HL-60 (cell line): ENCODE measurements at regions not wholly inside any gene's neighbourhood (a gene's known extent, or its start where the extent isn't known, plus 50 kb on each side); places are given as distances from the start of the nearest gene placed in this dataset.
"Not testable (repeated sequence)": the region's sequence is repeated elsewhere in the genome, so short reads cannot be mapped to it uniquely, and the experiment has no call there.

Experiments
- DNase-seq, 2 experiments: peaks; one replicate each; pipeline ENCODE4 v3.0.0-alpha.2; 2010 to 2020; ENCODE audit warnings: low read depth in 1 of 2, low spot score in 1 of 2
- H3K27ac ChIP-seq: fragments of 250-450 bp; sonication (Bioruptor Pico); replicated peaks from 2 replicates; pipeline ENCODE4 v1.5.1; 2020; ENCODE audit warnings: mild to moderate bottlenecking, moderate library complexity
- H3K27me3 ChIP-seq: fragments of 250-450 bp; sonication (Bioruptor Pico); 2 replicates; pipeline ENCODE4 v1.5.1; 2021; ENCODE audit warnings: mild to moderate bottlenecking, moderate library complexity; ENCODE audit not compliant: insufficient read depth, poor library complexity, severe bottlenecking
- H3K4me3 ChIP-seq: replicated peaks from 2 replicates; pipeline ENCODE4 v1.5.1; 2011; ENCODE audit warnings: mild to moderate bottlenecking, control low read depth, low read length; ENCODE audit not compliant: insufficient read depth
- CTCF ChIP-seq: IDR thresholded peaks from one replicate; pipeline ENCODE4 v1.5.1; 2011; ENCODE audit warnings: low read length, control low read depth, inconsistent platforms; ENCODE audit not compliant: insufficient read depth
- GABPA ChIP-seq: IDR thresholded peaks from 2 replicates; pipeline ENCODE4 v1.6.1; 2012; ENCODE audit warnings: low read depth
- POLR2AphosphoS5 ChIP-seq: IDR thresholded peaks from 2 replicates; pipeline ENCODE4 v1.6.1; 2012; ENCODE audit warnings: low read depth
- REST ChIP-seq: IDR thresholded peaks from 2 replicates; pipeline ENCODE4 v1.6.1; 2012; ENCODE audit warnings: low read depth; ENCODE audit not compliant: insufficient replicate concordance
- SPI1 ChIP-seq: IDR thresholded peaks from 2 replicates; pipeline ENCODE4 v1.6.1; 2012; ENCODE audit warnings: low read depth, mild to moderate bottlenecking, borderline replicate concordance

GRCh38 chr20:40968816-40969562, 59.6 kb upstream of the TOP1 start:
- peak overlapping the region; percentile 43 for H3K4me3 ChIP-seq
- not testable (repeated sequence) for H3K27me3 ChIP-seq, H3K27ac ChIP-seq
- TF ChIP-seq CTCF = peak; percentile 89
- DNase-seq = peak in 1 of 2 experiments; percentile 71

GRCh38 chr20:40970218-40970617, 58.4 kb upstream of the TOP1 start:
- no peak for TF ChIP-seq SPI1

GRCh38 chr20:40977218-40977617, 51.4 kb upstream of the TOP1 start:
- Histone ChIP-seq H3K4me3 (no peak overlapping the region), H3K27me3 (peaks cover 3% of the 10 kb centered on the region), H3K27ac (no peak overlapping the region)
- DNase-seq = no peak
- no peak for TF ChIP-seq SPI1
- no peak for TF ChIP-seq GABPA
- no peak for TF ChIP-seq POLR2AphosphoS5
- no peak for TF ChIP-seq REST
- no peak for TF ChIP-seq CTCF

More at GRCh38 chr20:40970218-40970617, 58.4 kb upstream of the TOP1 start:
- DNase-seq = no peak
- Histone ChIP-seq H3K27ac (no peak overlapping the region), H3K27me3 (peaks cover 10% of the 10 kb centered on the region), H3K4me3 (no peak overlapping the region)

GRCh38 chr20:40978761-40979160, 49.9 kb upstream of the TOP1 start:
- Histone ChIP-seq H3K4me3 (no peak overlapping the region), H3K27me3 (peaks cover 3% of the 10 kb centered on the region), H3K27ac (no peak overlapping the region)
- TF ChIP-seq POLR2AphosphoS5 = no peak
- TF ChIP-seq SPI1 = no peak
- TF ChIP-seq GABPA = no peak
- no peak for TF ChIP-seq REST
- TF ChIP-seq CTCF = no peak
- no peak for DNase-seq
